ENCODE measurements at regions not wholly inside any gene's neighbourhood (a gene's known extent, or its start where the extent isn't known, plus 50 kb on each side); places are given as distances from the start of the nearest gene placed in this dataset.

GRCh38 chr10:94260455-94260854 lies 102.3 kb downstream of the NOC3L start:
- Mint-ChIP-seq H3K27me3 (peaks cover 1% of the 10 kb centered on the region), H3K4me1 (ENCODE audit: low read depth) (no peaks in the 10 kb centered on the region), H3K9me3 (no peaks in the 10 kb centered on the region), H3K36me3 (ENCODE audit: low read depth) (no peaks in the 10 kb centered on the region), H3K27ac (no peak overlapping the region), H3K4me3 (no peak overlapping the region)
- intact Hi-C loops (cut with micrococcal nuclease) = no loop called here

DNA sequence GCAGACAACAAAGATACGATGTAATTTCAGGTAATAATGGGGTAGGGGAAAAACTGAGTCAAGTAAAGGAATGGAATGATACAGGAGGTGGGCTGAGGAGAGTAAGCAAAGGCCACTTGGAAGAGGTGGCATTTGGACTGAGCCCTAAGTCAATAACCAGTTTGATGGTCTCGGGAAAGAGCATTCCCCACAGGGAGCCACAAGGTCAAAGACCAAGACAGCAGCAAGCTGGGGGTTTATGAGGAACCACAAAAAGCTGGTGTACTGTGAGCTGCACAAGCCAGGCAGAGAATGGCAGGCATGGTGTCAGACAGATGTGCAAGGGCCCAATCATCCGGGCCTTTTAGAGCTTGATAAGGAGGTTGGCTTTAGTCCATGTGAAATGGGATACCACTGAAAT lies 98.7 kb downstream of the NOC3L start:
- H3K4me1 Mint-ChIP-seq (ENCODE audit: low read depth) = no peaks in the 10 kb centered on the region
- no peaks in the 10 kb centered on the region for H3K9me3 Mint-ChIP-seq
- H3K4me3 Mint-ChIP-seq = no peak overlapping the region
- H3K27ac Mint-ChIP-seq = no peak overlapping the region
- intact Hi-C loops (cut with micrococcal nuclease) = no loop called here
- peaks cover 1% of the 10 kb centered on the region for H3K27me3 Mint-ChIP-seq
- no peaks in the 10 kb centered on the region for H3K36me3 Mint-ChIP-seq (ENCODE audit: low read depth)

DNA sequence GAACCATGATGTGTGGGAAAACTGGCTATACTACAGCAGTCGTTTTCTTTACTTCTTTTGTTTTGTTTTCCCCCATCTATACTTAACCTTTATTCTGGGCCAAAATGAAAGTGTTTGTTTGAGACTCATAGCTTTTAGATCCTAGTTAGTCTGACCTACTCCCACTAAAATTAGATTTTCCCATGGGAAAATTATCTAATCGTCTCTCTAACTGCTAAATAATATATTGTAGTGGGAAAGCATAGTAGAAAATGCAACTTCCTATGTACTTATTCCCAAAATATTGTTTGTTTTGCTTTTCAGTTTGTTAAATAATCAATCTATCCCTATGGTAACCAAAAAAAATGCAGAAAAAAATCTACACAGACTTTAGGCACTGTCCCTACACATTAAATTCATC lies 96.6 kb downstream of the NOC3L start:
- no peaks in the 10 kb centered on the region for H3K36me3 Mint-ChIP-seq (ENCODE audit: low read depth)
- no peak overlapping the region for H3K27ac Mint-ChIP-seq
- intact Hi-C loops (cut with micrococcal nuclease) = no loop called here
- no peak overlapping the region for H3K4me3 Mint-ChIP-seq
- no peaks in the 10 kb centered on the region for H3K4me1 Mint-ChIP-seq (ENCODE audit: low read depth)
- H3K9me3 Mint-ChIP-seq = peaks cover 2% of the 10 kb centered on the region
- H3K27me3 Mint-ChIP-seq = peaks cover 1% of the 10 kb centered on the region

GRCh38 chr10:94268652-94269051 lies 94.1 kb downstream of the NOC3L start:
- H3K9me3 Mint-ChIP-seq = peaks cover 26% of the 10 kb centered on the region
- peaks cover 1% of the 10 kb centered on the region for H3K27me3 Mint-ChIP-seq
- no peaks in the 10 kb centered on the region for H3K36me3 Mint-ChIP-seq (ENCODE audit: low read depth)
- intact Hi-C loops (cut with micrococcal nuclease) = no loop called here
- H3K4me1 Mint-ChIP-seq (ENCODE audit: low read depth) = no peaks in the 10 kb centered on the region
- H3K27ac Mint-ChIP-seq = no peak overlapping the region
- H3K4me3 Mint-ChIP-seq = no peak overlapping the region

- Mint-ChIP-seq H3K27me3 (peaks cover 4% of the 10 kb centered on the region), H3K9me3 (peaks cover 26% of the 10 kb centered on the region), H3K27ac (no peak overlapping the region), H3K4me3 (no peak overlapping the region), H3K36me3 (ENCODE audit: low read depth) (no peaks in the 10 kb centered on the region), H3K4me1 (ENCODE audit: low read depth) (no peaks in the 10 kb centered on the region)
- intact Hi-C loops (cut with micrococcal nuclease) = no loop called here
Observed at GRCh38 chr10:94274142-94274787, 88.5 kb downstream of the NOC3L start.

GRCh38 chr10:94276140-94276539 lies 86.6 kb downstream of the NOC3L start:
- Mint-ChIP-seq H3K9me3 (peaks cover 24% of the 10 kb centered on the region), H3K27ac (no peak overlapping the region), H3K4me1 (ENCODE audit: low read depth) (no peaks in the 10 kb centered on the region), H3K4me3 (no peak overlapping the region), H3K36me3 (ENCODE audit: low read depth) (no peaks in the 10 kb centered on the region), H3K27me3 (peaks cover 12% of the 10 kb centered on the region)
- intact Hi-C loops (cut with micrococcal nuclease) = no loop called here

DNA sequence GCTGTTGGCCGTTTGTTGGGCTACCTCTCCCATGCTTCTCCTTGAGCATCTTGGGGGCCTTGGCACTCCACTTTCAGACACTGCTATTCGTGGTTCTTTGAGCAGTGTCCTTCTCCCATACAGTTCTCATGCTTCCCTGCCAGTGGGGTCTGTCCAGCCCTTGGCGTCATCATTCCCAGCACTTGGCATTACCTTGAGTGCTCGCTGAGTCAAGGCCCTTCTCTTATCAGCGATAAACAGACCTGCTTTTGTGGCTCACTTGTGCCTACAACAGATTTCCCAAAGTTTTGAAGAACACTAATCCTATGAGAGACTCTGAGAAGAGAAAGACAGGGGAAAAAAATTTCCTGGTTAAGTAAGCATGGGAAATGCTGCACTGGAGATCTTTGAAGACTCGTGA lies 85.3 kb downstream of the NOC3L start:
- Mint-ChIP-seq H3K27me3 (peaks cover 12% of the 10 kb centered on the region), H3K4me1 (ENCODE audit: low read depth) (no peaks in the 10 kb centered on the region), H3K4me3 (no peak overlapping the region), H3K27ac (no peak overlapping the region), H3K36me3 (ENCODE audit: low read depth) (no peaks in the 10 kb centered on the region), H3K9me3 (peaks cover 11% of the 10 kb centered on the region)
- intact Hi-C loops (cut with micrococcal nuclease) = no loop called here

DNA sequence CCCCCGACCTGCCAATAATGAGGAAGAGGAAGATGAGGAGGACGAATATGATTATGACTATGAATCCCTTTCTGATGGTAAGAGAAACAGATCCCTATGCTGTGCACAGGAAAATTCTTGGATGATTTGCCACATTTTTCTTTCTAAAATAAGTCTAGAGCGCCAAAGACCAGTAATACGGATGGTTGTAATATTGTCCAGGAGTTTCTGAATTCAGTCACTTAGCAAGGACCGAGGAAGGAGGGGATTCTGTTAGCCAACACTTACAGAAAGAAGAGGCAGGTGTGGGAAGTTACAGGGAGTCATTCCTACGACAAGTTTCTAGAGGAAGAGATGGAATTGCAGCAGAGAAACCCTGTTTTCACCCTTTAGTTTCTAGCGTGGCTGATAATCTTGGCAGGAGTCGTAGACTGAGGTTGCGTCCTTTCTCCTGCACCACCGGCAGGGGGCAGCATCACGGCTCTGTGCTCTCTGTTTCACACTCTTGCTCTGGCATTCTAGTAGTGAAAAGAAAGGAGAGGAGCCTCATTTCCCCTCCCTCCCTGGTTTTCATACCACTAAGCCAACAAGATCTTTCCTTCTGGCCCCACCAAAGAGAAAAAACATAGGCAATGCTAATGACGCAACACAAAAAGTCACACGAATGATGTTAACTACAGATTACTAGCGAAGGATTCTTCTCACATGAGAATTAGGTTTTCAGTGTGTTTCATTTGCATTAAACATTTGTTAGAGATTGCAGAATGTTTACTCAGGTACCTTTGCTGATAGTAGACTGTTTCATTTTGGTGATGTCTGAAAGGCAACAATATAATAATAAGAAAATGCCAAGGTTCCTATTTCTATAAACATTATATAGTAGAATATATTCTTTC lies 82.7 kb downstream of the NOC3L start:
- intact Hi-C loops (cut with micrococcal nuclease) = loop anchor here (1.0 kb wide), 1 partner anchor 164 kb away; no protein-coding TSS in a partner anchor
- Mint-ChIP-seq H3K27ac (no peak overlapping the region), H3K36me3 (ENCODE audit: low read depth) (no peaks in the 10 kb centered on the region), H3K4me1 (ENCODE audit: low read depth) (no peaks in the 10 kb centered on the region), H3K27me3 (peaks cover 16% of the 10 kb centered on the region), H3K9me3 (no peaks in the 10 kb centered on the region), H3K4me3 (no peak overlapping the region)

DNA sequence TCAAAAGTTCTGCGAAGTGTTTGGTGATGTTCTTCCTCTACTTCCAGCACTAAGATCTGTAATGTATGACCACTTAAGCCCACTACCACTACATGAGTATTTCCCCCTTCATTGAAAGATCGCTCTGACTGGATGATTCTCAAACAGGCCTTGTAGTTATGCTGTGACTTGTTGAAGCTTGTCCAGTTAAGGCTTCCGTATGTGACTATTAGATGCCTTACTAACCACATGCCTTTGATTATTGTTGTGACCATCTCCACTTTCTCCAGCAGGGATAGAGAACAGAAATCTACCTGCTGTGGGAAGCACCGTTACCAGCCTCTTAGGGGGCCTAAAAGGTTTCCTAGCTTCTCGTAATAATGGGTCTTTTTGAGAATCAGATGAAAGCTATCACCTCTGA lies 81.1 kb downstream of the NOC3L start:
- Mint-ChIP-seq H3K36me3 (ENCODE audit: low read depth) (no peaks in the 10 kb centered on the region), H3K9me3 (no peaks in the 10 kb centered on the region), H3K4me3 (no peak overlapping the region), H3K27ac (no peak overlapping the region), H3K27me3 (peaks cover 18% of the 10 kb centered on the region), H3K4me1 (ENCODE audit: low read depth) (no peaks in the 10 kb centered on the region)
- intact Hi-C loops (cut with micrococcal nuclease) = no loop called here

DNA sequence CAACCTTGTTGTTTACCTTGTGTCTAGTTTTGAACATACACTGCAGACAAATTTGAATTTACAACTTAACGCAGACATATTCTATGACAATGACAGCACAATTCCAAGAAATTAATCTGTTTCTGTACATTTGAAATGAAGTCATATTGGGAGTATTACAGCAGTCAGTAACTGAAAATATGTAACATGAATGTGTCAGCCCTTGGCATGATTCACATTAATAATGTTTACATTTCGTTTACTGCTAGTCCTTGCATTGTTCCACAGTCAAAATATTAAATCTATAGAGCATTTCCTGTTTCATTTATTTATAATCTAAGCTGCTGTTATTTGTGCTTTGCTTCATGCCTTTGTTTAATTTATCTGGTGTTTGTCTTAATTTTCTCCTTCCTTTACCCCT lies 80.4 kb downstream of the NOC3L start:
- Mint-ChIP-seq H3K27me3 (peaks cover 20% of the 10 kb centered on the region), H3K9me3 (no peaks in the 10 kb centered on the region), H3K4me1 (ENCODE audit: low read depth) (no peaks in the 10 kb centered on the region), H3K36me3 (ENCODE audit: low read depth) (no peaks in the 10 kb centered on the region), H3K27ac (no peak overlapping the region), H3K4me3 (no peak overlapping the region)
- intact Hi-C loops (cut with micrococcal nuclease) = no loop called here

Measured in dendritic cell treated with granulocyte-macrophage colony-stimulating factor and Interleukin-4, amounts not matched to agents 40 ng/mL and 50 ng/mL, for 4 days (primary cell).